ENCODE measurements at regions not wholly inside any gene's neighbourhood (a gene's known extent, or its start where the extent isn't known, plus 50 kb on each side); places are given as distances from the start of the nearest gene placed in this dataset.

DNA sequence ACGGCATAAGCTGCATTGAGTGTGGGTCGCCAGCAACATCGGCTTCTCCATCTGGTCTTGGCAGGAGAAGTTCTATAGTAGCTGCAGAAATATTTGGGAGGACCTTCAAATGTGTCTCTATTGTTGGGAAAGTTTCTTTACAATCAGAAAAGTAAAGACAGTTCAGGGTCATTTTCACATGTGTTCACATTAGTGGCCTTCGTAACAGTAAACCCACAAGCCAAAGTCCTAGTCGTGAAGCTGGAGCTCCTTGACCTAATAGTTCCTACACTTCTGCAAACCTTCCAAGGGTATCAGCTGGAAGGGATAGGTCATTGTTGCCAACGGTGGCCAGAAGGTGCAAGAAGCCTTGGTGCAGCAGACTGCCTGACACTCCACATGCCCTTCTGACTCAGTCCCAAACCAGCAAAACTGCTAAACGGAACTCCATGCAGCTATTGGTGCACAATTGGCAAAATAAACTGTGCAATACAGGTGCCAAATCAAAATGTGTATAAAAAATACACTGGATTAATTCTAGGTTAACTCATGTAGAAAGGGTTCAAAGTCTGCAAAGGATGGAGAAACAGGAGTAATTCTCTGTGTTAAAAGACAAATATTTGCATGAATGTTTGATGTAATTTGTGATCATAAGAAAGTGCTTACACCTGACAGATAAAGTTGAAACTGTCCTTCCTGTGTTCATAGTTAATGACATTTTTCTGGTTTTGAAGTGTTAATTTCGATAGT is 102.8 kb upstream of the EGFR start:
- 89 to 92% methylated on average over 8 of the region's 8 CpGs for WGBS, 2 donors

DNA sequence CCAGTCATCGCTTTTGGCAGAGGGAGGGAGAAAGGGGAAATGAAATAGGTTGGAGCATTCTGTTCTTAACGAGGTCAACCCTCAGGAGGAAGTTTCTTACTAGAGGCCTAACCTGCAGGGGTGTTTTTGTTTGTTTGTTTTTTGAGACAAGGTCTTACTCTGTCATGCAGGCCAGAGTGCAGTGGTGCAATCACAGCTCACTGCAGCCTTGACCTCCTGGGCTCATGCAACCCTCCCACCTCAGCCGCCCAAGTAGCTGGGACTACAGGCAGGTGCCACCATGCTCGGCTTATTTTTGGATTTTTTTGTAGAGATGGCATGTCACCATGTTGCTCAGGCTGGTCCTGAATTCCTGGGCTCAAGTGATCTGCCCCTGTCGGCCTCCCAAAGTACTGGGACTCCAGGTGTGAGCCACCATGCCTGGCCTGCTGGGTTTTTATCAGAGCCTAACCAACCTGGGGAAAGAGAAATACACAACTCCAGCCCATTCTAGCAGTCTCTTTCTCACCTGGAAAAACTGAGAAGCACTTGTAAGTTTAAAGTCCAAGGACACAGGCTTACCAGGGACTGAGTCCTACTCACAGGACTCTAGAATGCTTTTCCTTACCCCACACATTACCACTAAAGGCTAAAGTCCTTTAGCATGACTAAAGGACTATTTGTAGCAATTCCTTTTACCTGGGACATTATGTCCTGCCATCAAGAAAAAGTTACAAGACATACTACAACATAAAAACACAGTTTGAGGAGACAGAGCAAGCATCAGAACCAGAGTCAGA is 101.0 kb upstream of the EGFR start:
- TF ChIP-seq, protein P1, sequence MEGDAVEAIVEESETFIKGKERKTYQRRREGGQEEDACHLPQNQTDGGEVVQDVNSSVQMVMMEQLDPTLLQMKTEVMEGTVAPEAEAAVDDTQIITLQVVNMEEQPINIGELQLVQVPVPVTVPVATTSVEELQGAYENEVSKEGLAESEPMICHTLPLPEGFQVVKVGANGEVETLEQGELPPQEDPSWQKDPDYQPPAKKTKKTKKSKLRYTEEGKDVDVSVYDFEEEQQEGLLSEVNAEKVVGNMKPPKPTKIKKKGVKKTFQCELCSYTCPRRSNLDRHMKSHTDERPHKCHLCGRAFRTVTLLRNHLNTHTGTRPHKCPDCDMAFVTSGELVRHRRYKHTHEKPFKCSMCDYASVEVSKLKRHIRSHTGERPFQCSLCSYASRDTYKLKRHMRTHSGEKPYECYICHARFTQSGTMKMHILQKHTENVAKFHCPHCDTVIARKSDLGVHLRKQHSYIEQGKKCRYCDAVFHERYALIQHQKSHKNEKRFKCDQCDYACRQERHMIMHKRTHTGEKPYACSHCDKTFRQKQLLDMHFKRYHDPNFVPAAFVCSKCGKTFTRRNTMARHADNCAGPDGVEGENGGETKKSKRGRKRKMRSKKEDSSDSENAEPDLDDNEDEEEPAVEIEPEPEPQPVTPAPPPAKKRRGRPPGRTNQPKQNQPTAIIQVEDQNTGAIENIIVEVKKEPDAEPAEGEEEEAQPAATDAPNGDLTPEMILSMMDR (IDR thresholded peaks at IDR 0.05; ENCODE audit: control extremely low read depth, extremely low read depth) = no peak
- Histone ChIP-seq H3K9ac (ENCODE audit: insufficient read depth in 1 of 2, low read length in 2 of 2) (no peak overlapping the region), H3K36me3 (ENCODE audit: control insufficient read depth in 4 of 4, insufficient read depth in 4 of 4, low read length in 4 of 4) (no peaks in the 10 kb centered on the region), H3K9me3 (ENCODE audit: control insufficient read depth in 4 of 4, insufficient read depth in 3 of 4, low read length in 3 of 4) (peaks cover 0 to 1% (median 0%) of the 10 kb centered on the region in 4 donors), H3K4me1 (ENCODE audit: control insufficient read depth in 5 of 5, insufficient read depth in 5 of 5, low read length in 5 of 5) (no peaks in the 10 kb centered on the region), H3K4me3 (no peak overlapping the region), H3K27ac (ENCODE audit: low read depth in 1 of 2, low read length in 1 of 2) (no peak overlapping the region), H3K27me3 (ENCODE audit: control insufficient read depth in 3 of 3, insufficient read depth in 3 of 3, low read length in 2 of 3) (no peaks in the 10 kb centered on the region)
- WGBS, 2 donors = 77 to 82% methylated on average over 5 of the region's 5 CpGs
- ATAC-seq (ENCODE audit: insufficient read depth, low FRiP score) = no peak
- no peak for DNase-seq

More for the DNA sequence above, 102.8 kb upstream of the EGFR start:
- Histone ChIP-seq H3K27ac (ENCODE audit: low read depth in 1 of 2, low read length in 1 of 2) (no peak overlapping the region), H3K4me3 (no peak overlapping the region), H3K36me3 (ENCODE audit: control insufficient read depth in 4 of 4, insufficient read depth in 4 of 4, low read length in 4 of 4) (no peaks in the 10 kb centered on the region), H3K4me1 (ENCODE audit: control insufficient read depth in 5 of 5, insufficient read depth in 5 of 5, low read length in 5 of 5) (no peaks in the 10 kb centered on the region), H3K9me3 (ENCODE audit: control insufficient read depth in 4 of 4, insufficient read depth in 3 of 4, low read length in 3 of 4) (peaks cover 0 to 1% (median 0%) of the 10 kb centered on the region in 4 donors), H3K27me3 (ENCODE audit: control insufficient read depth in 3 of 3, insufficient read depth in 3 of 3, low read length in 2 of 3) (no peaks in the 10 kb centered on the region), H3K9ac (ENCODE audit: insufficient read depth in 1 of 2, low read length in 2 of 2) (no peak overlapping the region)
- no peak for ATAC-seq (ENCODE audit: insufficient read depth, low FRiP score)
- no peak for DNase-seq
- TF ChIP-seq, protein P1 (IDR thresholded peaks at IDR 0.05; ENCODE audit: control extremely low read depth, extremely low read depth) = no peak

DNA sequence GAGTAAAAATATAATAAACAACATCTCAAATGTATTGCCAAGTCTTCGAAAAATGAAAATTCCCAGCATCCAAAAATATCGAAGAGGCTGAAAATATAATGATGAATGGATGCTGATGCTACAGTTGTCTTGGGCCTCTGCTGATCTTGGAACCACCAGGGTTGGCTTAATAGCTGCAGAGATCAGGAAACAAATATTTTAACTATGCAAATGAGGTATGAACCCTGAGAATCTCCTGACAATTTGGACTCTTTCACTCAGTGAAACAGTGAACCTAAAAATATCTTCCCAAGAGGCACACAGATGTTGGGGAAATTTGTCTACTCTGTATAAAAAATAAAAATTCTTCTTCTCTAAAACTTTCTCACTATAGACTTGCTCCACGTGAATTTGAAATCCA is 97.7 kb upstream of the EGFR start:
- no peak for DNase-seq
- Histone ChIP-seq H3K4me1 (ENCODE audit: control insufficient read depth in 5 of 5, insufficient read depth in 5 of 5, low read length in 5 of 5) (no peaks in the 10 kb centered on the region), H3K9ac (ENCODE audit: insufficient read depth in 1 of 2, low read length in 2 of 2) (no peak overlapping the region), H3K27me3 (ENCODE audit: control insufficient read depth in 3 of 3, insufficient read depth in 3 of 3, low read length in 2 of 3) (no peaks in the 10 kb centered on the region), H3K27ac (ENCODE audit: low read depth in 1 of 2, low read length in 1 of 2) (no peak overlapping the region), H3K4me3 (no peak overlapping the region), H3K9me3 (ENCODE audit: control insufficient read depth in 4 of 4, insufficient read depth in 3 of 4, low read length in 3 of 4) (peaks cover 0 to 3% (median 1%) of the 10 kb centered on the region in 4 donors), H3K36me3 (ENCODE audit: control insufficient read depth in 4 of 4, insufficient read depth in 4 of 4, low read length in 4 of 4) (no peaks in the 10 kb centered on the region)
- TF ChIP-seq, protein P1 (IDR thresholded peaks at IDR 0.05; ENCODE audit: control extremely low read depth, extremely low read depth) = no peak
- 65 to 73% methylated on average over 3 of the region's 3 CpGs for WGBS, 2 donors
- ATAC-seq (ENCODE audit: insufficient read depth, low FRiP score) = no peak

Measured in lung (tissue), 11 donors.